HG03064 (cell line): ENCODE measurements at regions not wholly inside any gene's neighbourhood (a gene's known extent, or its start where the extent isn't known, plus 50 kb on each side); places are given as distances from the start of the nearest gene placed in this dataset.

Experiments
- ATAC-seq: cut with Tn5 transposase; IDR thresholded peaks from one replicate; pipeline ENCODE4 v1.9.1; 2021; ENCODE audit warnings: low read depth; ENCODE audit not compliant: unreplicated experiment

GRCh38 chr9:119441338-119441737 lies 72.1 kb upstream of the BRINP1 start:
- no peak for ATAC-seq

GRCh38 chr9:119436261-119436660 lies 67.0 kb upstream of the BRINP1 start:
- ATAC-seq: no peak

- no peak for ATAC-seq
These were observed 65.8 kb upstream of the BRINP1 start for GRCh38 chr9:119435076-119435475.

GRCh38 chr9:119432428-119432827 lies 63.2 kb upstream of the BRINP1 start:
- no peak for ATAC-seq

DNA sequence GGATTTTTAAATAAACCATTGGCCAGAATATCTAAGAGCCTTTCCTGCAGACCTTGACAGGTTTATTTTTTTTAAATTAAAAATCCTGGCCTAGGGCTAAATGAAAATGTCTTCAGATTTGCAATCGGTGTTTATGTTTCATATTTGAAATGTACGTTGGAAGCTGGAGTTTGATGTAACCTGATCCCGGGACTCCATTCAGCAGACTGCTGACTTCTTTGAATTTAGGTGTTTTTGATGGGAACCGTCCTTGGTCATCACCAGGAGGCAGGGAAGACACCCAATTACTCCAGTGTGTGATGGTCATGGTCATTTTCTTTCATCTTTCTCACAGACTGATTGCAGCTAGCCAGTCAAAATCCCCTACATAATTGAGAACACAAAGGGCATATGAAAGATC lies 60.1 kb upstream of the BRINP1 start:
- no peak for ATAC-seq

DNA sequence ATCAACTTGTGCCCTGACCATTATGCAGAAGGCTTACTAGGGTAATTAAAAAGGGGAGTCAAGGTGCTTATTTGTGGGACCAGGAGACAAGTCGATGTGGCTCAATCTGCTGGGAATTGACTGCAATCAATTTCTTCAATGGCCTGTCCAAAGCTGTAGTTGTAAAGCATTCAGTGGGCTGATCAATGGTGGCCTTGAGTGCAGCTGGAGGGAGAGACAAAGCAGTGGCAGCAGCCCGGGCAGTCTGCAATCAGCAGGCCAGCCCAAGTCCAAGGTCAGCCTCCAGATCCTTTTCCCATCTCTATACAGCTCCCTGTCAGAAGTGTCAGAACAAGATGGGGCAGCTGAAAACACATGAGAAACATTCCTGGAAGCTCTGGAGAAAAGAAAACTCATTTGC lies 51.0 kb upstream of the BRINP1 start:
- no peak for ATAC-seq
